Transverse colon (tissue), 4 donors: ENCODE measurements at regions not wholly inside any gene's neighbourhood (a gene's known extent, or its start where the extent isn't known, plus 50 kb on each side); places are given as distances from the start of the nearest gene placed in this dataset.

Experiments used
- EP300 ChIP-seq: sonication (generic); formaldehyde crosslinking; IDR thresholded peaks from one replicate; pipeline ENCODE4 v1.6.1; 2017; ENCODE audit warnings: antibody characterized with exemption, low read depth
- POLR2A ChIP-seq: fragments of 450-650 bp; IDR thresholded peaks from one replicate; pipeline ENCODE4 v1.6.1; 2016; ENCODE audit warnings: antibody characterized with exemption, mild to moderate bottlenecking, moderate library complexity
- POLR2AphosphoS5 ChIP-seq, 3 donors: sonication (generic); formaldehyde crosslinking; IDR thresholded peaks; one replicate each; pipeline ENCODE4 v1.6.1; 2016; ENCODE audit warnings: antibody characterized with exemption in 3 of 3
- TF ChIP-seq, protein P1 (sequence below), 5 experiments: fragments of 200-600 bp in 3 of 5; fragments of 450-650 bp in 2 of 5; sonication (generic) in 3 of 5; IDR thresholded peaks; 1 replicate in 2 of 5; 2 replicates in 3 of 5; pipeline ENCODE4 v1.5.1; 2016 to 2017; ENCODE audit warnings: antibody characterized with exemption in 5 of 5, inconsistent platforms in 3 of 5, mild to moderate bottlenecking in 2 of 5, moderate library complexity in 1 of 5

DNA sequence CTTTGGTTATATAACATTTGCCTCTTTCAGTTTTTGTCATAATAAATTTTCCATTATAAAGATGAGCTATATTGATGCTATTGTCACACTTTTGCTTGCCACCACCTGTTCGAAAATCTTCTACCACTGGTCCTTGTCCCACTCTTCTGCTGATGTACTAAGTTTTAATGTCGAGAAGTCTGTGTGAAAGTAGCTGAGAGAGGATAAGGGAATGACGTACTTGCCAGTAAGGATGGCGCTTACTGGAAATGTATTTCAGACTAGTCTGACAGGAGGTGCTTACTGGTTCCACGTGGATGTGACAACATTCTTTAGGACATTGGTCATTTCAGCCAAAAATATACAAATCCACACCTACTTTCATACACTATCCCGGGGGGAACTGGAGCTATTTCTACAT, 132.7 kb upstream of the NR3C2 start:
- no peak for TF ChIP-seq POLR2AphosphoS5 (IDR thresholded peaks at IDR 0.05)
- TF ChIP-seq, protein P1, sequence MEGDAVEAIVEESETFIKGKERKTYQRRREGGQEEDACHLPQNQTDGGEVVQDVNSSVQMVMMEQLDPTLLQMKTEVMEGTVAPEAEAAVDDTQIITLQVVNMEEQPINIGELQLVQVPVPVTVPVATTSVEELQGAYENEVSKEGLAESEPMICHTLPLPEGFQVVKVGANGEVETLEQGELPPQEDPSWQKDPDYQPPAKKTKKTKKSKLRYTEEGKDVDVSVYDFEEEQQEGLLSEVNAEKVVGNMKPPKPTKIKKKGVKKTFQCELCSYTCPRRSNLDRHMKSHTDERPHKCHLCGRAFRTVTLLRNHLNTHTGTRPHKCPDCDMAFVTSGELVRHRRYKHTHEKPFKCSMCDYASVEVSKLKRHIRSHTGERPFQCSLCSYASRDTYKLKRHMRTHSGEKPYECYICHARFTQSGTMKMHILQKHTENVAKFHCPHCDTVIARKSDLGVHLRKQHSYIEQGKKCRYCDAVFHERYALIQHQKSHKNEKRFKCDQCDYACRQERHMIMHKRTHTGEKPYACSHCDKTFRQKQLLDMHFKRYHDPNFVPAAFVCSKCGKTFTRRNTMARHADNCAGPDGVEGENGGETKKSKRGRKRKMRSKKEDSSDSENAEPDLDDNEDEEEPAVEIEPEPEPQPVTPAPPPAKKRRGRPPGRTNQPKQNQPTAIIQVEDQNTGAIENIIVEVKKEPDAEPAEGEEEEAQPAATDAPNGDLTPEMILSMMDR (IDR thresholded peaks at IDR 0.05): no peak
- TF ChIP-seq POLR2A: no peak
- TF ChIP-seq EP300: no peak
